GM12891 (cell line): ENCODE measurements at regions not wholly inside any gene's neighbourhood (a gene's known extent, or its start where the extent isn't known, plus 50 kb on each side); places are given as distances from the start of the nearest gene placed in this dataset.

Source experiments
- DNase-seq: peaks from one replicate; pipeline ENCODE4 v3.0.0; 2011; ENCODE audit warnings: low spot score; ENCODE audit not compliant: insufficient read length
- FAIRE-seq: peaks from 2 replicates; lab custom pipeline; 2011; peaks lifted over from hg19 to GRCh38; lab: Jason Lieb, UNC
- PAX5 ChIP-seq: IDR thresholded peaks from 2 replicates; pipeline ENCODE4 v1.6.1; 2011; ENCODE audit warnings: low read length, moderate library complexity, mild to moderate bottlenecking; ENCODE audit not compliant: insufficient read depth, severe bottlenecking
- POLR2A ChIP-seq: IDR thresholded peaks from 2 replicates; pipeline ENCODE4 v1.6.1; 2011; ENCODE audit warnings: low read depth, low read length, control low read depth
- POLR2AphosphoS5 ChIP-seq: IDR thresholded peaks from 2 replicates; pipeline ENCODE4 v1.6.1; 2011; ENCODE audit warnings: low read depth, low read length, control low read depth
- POU2F2 ChIP-seq: IDR thresholded peaks from 2 replicates; pipeline ENCODE4 v1.6.1; 2011; ENCODE audit warnings: low read depth, mild to moderate bottlenecking, control low read depth, low read length, moderate library complexity
- SPI1 ChIP-seq: IDR thresholded peaks from 2 replicates; pipeline ENCODE4 v1.6.1; 2011; ENCODE audit warnings: low read depth, low read length, control low read depth
- TAF1 ChIP-seq: IDR thresholded peaks from 2 replicates; pipeline ENCODE4 v1.6.1; 2011; ENCODE audit warnings: low read depth, low read length, control low read depth

GRCh38 chr10:131584287-131584686 lies 272.8 kb upstream of the TCERG1L start:
- no peak for FAIRE-seq
- no peak for TF ChIP-seq POLR2A
- TF ChIP-seq POLR2AphosphoS5, result no peak
- no peak for TF ChIP-seq SPI1
- no peak for DNase-seq

- TF ChIP-seq SPI1, result no peak
- TF ChIP-seq POU2F2, result no peak
- TF ChIP-seq POLR2AphosphoS5, result no peak
- no peak for TF ChIP-seq POLR2A
- TF ChIP-seq TAF1, result no peak
- TF ChIP-seq PAX5, result no peak
- FAIRE-seq (no peak), DNase-seq (no peak)
Measured at GRCh38 chr10:131585761-131586160, 274.2 kb upstream of the TCERG1L start.

DNA sequence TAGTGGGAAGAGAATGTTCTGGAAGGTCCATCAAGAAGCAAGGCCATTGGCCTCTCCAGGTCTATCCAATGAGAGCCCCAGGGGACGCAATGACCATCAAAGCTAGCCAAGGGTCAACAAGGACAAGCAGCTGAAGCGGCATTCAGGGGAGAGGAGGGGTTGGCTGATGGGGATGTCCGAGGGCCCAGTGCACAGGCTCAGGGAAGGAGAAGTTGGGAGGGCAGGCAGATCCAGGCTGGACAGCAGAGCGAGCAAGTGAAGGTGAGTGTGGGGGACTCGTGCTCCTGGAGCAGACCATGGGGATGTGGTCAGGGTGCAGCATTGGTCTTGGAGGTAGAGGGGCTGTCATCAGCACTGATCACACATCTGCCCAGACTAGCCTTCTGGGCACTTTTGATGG lies 275.4 kb upstream of the TCERG1L start:
- FAIRE-seq (no peak), DNase-seq (no peak)
- no peak for TF ChIP-seq POU2F2
- TF ChIP-seq TAF1, result no peak
- no peak for TF ChIP-seq POLR2A
- no peak for TF ChIP-seq PAX5
- TF ChIP-seq SPI1, result no peak

- FAIRE-seq, result no peak
- DNase-seq, result no peak
- TF ChIP-seq TAF1 (no peak), POLR2AphosphoS5 (no peak), POLR2A (no peak), SPI1 (no peak), POU2F2 (no peak), PAX5 (no peak)
Measured at GRCh38 chr10:131587976-131588680, 276.6 kb upstream of the TCERG1L start.

DNA sequence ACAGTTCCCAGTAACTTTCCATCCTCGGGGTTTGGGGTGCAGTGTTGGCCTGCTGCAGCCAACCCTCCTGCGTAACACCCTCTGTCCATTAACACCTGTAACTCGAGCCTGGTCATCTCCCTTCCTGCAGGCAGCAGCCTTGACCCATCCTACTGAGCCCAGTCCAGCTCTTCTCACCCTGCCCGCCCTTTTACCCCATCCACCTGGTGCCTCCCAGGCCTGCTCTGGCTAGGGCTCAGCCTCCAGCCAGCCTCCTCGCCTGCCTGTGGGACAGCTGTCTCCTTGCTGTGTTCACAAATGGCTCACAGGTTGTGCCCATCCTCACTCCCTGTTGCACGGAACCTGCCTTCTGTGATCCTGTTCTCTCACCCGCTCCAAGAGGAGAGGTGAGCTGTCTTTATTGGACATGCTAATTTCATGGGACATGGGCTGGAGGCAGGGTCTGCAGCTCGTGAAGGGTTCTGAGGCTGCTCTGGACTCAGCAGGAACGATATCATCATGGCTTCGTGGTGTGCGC lies 277.2 kb upstream of the TCERG1L start:
- TF ChIP-seq POLR2AphosphoS5 (no peak), POU2F2 (no peak), PAX5 (no peak), SPI1 (no peak), POLR2A (no peak), TAF1 (no peak)
- DNase-seq, result no peak
- no peak for FAIRE-seq

GRCh38 chr10:131590567-131590966 lies 279.0 kb upstream of the TCERG1L start:
- no peak for FAIRE-seq
- TF ChIP-seq TAF1 (no peak), POU2F2 (no peak), POLR2AphosphoS5 (no peak), SPI1 (no peak), PAX5 (no peak), POLR2A (no peak)

DNA sequence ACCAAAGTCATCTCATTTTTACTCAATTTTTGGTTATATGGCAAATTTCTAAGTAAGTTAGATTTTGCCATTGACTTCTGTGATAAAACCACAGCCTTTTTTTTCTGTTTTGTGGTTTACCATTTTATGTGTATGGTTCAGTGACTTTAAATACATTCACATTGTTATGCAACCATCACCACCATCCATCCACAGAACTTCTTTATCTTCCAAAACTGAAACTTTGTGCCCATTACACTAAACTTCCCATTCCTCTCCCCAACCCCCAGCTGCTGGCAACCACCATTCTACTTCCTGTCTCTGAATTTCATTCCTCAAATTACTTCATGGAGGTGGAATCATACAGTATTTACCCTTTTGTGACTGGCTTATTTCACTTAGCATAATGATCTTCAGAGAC lies 280.4 kb upstream of the TCERG1L start:
- FAIRE-seq, result no peak
- DNase-seq, result no peak
- TF ChIP-seq TAF1 (no peak), POLR2AphosphoS5 (no peak), SPI1 (no peak), POLR2A (no peak), POU2F2 (no peak), PAX5 (no peak)

More at GRCh38 chr10:131590567-131590966, 279.0 kb upstream of the TCERG1L start:
- no peak for DNase-seq

DNA sequence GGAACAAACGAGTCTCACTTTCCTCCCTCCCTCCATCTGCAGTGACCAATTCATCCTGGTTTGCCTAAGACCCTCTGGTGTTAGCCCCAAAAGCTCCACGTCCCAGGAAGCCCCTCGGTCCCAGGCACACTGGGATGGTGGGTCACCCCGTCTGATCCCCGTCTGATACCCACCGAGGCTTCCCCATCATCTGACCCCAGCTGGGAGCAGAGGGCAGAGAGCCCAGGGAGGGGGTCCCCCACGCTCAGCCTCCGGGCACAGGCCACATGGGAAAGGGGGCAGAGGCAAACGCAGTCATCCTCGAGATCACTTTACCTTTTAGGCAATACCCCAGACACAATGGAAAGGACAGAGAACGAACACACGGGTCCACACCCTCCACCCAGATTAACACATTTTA lies 291.6 kb upstream of the PPP2R2D start:
- DNase-seq (no peak), FAIRE-seq (no peak)
- TF ChIP-seq POLR2AphosphoS5 (no peak), TAF1 (no peak), POU2F2 (no peak)

- DNase-seq, result no peak
- FAIRE-seq, result no peak
- TF ChIP-seq POLR2AphosphoS5 (no peak), PAX5 (no peak), POLR2A (no peak), TAF1 (no peak), POU2F2 (no peak), SPI1 (no peak)
Measured at GRCh38 chr10:131615150-131615549, 285.7 kb upstream of the PPP2R2D start.

GRCh38 chr10:131616040-131616439 lies 284.8 kb upstream of the PPP2R2D start:
- FAIRE-seq, result no peak
- TF ChIP-seq POLR2AphosphoS5 (no peak), POU2F2 (no peak), POLR2A (no peak), TAF1 (no peak), PAX5 (no peak), SPI1 (no peak)
- DNase-seq, result no peak
